Hematopoietic multipotent progenitor cell treated with erythropoietin and hydrocortisone succinate and interleukin-3 and kit ligand, for 8 days (in vitro differentiated cells): ENCODE measurements at regions not wholly inside any gene's neighbourhood (a gene's known extent, or its start where the extent isn't known, plus 50 kb on each side); places are given as distances from the start of the nearest gene placed in this dataset.
"Not testable (repeated sequence)": the region's sequence is repeated elsewhere in the genome, so short reads cannot be mapped to it uniquely, and the experiment has no call there.

ENCODE experiments used
- DNase-seq: peaks from one replicate; pipeline ENCODE4 v3.0.0-alpha.2; 2015

DNA sequence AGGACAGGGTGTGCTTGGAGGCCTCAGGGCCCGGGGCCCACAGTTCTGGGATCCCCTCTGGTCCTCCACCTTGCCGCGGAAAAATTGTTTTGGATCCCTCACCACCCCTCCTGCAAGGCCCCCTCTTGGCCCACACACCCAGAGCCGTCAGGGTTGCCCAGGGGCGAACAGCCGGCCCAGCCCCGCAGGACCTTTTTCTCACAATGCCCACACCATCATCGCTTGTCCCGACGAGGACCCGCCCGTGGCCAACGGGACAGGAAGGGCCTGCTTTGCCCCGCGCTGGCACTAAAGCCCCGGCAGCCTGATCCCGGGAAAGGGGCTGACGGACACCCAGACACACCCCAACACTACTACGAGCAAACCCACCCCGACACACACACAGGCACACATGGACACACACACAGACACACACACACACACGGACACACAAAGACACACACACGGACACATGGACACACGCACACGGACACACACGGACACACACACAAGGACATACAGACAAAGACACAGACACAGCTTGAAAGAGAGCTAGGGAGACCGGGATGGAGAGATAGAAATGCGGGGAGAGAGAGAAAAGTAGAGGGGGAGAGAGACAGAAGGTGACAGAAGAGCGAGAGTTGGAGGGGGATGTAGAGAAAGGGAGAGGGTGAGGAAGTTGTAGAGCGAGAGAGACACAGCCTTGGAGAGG, 1493.5 kb upstream of the DEFB115 start:
- no peak for DNase-seq

DNA sequence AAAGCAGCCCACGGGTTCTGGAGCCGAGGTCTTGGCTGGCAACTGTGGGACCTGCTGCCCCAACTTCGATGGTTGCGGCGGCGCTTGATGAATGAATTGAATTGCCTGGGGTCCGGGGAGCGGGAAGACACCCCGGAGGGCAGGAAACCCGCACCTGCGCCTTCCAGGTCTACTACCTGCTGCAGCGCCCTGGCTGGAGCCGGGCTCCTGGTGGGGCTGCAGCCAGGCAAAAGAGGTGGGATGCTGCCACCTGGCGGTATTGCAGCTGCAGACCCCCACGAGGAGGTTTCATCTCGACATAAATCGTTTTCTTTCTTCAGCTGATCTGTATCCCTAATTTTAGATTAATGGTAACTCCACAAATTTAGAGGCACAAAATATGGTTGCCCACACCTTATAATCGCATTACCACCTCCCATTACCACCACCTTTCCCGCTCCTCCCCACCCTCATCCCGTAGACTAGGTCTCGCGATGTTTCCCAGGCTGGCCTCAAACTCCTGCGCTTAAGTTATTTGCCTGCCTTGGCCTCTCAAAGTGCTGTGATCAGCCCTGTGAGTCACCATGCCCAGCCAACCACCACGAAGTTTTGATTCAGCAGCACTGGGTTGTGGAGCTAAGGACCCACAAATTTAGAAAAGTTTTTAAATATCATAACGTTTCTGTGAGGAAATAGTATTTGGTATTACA, 1492.4 kb upstream of the DEFB115 start:
- DNase-seq: peak; percentile 1

DNA sequence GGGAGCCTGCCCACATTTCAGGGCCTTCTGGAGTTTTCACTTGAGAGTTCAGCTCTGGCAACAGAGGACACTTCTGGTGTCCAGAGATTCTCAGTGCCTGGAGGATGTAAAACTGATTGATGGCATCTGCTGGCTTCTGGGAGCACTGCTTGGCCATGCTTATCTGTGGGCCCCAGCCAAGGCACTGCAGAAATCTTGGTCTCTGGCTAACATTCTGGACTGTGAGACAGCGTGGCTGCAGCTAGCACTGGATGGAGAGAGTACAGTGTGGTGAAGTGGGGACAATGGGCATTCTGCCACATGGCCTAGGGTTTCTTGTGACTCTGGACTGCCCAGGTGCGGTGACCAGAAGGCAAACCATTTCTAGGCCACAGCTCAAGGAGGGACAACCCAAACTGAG, 1479.4 kb upstream of the DEFB115 start:
- not testable (repeated sequence) for DNase-seq

DNA sequence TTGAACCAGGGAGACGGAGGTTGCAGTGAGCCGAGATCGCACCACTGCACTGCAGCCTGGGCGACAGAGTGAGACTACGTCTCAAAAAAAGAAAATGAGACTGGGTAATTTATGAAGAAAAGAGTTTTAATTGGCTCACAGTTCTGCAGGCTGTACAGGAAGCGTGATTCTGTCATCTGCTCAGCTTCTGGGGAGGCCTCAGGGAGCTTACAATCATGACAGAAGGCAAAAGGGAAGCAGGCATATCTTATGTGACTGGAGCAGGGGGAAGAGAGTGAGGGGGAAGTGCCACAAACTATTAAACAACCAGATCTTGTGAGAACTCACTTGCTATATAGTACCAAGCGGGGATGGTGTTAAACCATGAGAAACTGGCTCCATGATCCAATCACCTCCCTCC, 1476.2 kb upstream of the DEFB115 start:
- not testable (repeated sequence) for DNase-seq

DNA sequence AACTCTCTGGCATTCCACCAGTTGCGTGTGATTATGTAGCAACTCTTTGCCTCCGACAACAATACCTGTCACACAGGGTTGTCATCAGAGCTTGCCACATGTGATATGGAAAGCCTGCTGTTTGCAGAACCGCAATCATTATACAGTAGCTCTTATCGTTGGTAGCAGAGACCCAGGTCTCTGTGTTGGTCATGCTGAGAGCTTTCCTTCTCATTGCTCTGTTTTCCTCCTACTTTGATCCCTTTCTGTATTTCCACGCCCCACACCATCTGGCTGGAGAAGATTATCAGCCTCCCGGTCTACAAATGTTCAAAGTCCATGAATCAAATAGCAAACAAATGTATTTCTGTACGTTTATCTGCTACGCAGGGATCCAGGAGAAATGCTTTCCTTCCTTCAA, 1475.6 kb upstream of the DEFB115 start:
- DNase-seq: not testable (repeated sequence)

DNA sequence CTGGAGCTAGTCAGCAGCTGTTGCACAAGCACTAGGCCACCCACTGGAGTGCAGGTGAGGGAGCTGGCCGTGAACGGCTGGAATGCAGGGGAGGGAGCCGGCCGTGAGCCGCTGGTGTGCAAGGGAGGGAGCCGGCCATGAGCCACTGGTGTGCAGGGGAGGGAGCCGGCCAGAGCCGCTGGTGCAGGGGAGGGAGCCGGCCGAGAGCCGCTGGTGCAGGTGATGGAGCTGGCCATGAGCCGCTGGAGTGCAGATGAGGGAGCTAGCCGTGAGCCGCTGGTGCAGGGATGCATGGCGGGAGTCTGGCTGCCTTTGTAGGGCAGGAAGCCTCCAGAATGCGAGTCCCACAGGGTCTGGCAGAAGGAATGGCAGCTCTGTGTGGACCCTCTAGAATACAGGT, 1470.0 kb upstream of the DEFB115 start:
- DNase-seq: not testable (repeated sequence)

DNA sequence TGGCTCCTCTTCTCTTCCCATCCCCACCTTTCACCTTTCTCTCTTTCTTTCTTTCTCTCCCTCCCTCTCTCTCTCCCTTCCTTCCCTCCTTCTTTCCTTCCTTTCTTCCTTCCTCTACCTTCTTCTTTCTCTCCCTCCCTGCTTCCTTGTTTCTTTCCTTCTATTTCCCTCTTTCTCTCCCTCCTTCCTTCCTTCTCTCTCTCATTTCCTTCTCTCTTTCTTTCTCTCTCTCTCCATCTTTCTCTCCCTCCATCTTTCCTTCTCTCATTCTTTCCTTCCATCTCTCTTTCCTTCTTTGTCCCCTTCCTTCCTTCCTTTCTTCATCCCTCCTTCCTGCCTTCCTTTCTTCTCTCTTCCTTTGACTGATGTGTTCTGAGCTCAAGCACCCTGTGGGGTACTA, 1467.0 kb upstream of the DEFB115 start:
- DNase-seq: no peak

DNA sequence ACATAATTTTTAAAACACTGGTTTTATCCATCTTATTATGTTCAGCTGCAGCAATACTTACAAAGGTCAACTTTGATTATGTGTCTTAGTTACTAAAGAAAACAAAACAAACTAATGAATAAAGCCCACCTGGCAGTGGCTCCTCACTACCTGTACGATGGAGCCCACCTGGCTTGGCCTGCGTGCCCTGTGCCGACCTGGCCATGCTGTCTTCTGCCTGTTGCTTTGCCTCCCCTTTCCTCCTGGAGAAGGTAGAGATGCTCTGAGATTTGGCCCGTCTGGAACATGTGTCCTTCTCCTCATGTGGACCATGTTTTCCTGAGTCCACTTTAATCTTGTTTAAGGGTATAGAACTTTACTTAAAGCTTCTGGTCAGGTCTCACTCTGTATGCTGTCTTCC, 1426.0 kb upstream of the DEFB115 start:
- not testable (repeated sequence) for DNase-seq

DNA sequence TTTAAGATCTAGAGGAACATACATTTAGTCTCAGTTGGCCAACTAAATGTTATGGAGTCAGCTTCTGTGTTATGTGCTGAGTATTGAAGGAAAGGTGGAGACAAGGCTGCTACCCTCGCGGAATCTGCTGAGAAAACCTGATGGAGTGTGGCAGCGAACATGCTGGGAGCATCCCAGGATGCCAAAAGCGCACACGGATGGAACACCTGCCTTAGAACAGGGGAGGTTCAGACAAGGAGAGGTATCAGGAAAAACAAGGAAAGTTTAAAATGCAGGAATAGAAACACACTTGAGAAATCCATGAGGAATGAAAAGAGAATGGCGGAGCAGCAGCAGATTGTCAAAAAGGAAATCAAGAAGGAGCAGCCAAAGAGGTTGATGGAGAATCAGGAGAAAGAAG, 1389.5 kb upstream of the DEFB115 start:
- DNase-seq: not testable (repeated sequence)

DNA sequence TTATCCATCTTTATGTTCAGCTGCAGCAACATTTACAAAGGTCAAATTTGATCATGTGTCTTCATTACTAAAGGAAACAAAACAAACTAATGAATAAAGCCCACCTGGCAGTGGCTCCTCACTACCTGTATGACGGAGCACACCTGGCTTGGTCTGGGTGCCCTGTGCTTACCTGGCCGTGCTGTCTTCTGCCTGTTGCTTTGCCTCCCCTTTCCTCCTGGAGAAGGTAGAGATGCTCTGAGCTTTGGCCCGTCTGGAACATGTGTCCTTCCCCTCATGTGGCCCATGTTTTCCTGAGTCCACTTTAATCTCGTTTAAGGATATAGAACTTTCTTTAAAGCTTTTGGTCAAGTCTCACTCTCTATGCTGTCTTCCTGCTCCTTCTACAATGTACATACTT, 1388.8 kb upstream of the DEFB115 start:
- not testable (repeated sequence) for DNase-seq

DNA sequence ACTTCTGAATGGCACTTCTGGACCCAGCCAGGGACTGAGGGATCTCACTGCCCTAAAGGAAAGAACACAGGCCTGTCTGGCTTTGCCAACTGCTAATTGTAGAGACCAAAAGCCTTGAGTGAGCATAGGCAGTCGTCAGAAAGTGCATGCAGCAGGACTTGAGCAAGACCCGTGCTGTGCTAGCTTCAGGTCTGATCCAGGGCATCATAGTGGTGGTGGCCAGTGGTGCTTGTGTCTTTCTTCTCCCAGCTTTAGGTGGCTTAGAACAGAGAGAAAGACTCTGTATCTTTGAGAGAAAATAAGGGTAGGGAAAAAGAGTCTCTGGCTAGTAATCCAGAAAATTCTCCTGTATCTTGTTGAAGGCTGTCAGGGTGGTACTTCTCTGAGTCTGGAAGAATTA, 1385.6 kb upstream of the DEFB115 start:
- DNase-seq: not testable (repeated sequence)

DNA sequence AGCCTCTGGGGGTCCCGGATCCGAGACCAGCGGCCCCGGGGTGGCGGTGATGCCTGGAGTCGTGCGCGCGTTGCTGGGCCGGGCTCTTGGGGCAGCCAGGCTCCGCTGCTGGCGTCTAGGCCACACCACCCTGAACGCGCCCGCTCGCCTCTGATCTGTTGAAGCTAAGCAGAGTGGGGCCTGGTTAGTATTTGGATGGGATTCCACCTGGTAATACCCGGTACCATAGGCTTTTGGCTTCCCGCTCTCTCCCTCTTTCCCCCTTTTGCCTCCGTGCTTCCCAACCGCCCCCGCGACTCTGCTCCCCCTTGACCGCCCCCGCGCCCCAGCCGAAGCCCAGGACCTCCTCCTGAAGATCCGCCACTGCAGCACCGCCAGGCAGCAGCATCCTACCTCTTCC, 1383.5 kb upstream of the DEFB115 start:
- peak; percentile 27 for DNase-seq

DNA sequence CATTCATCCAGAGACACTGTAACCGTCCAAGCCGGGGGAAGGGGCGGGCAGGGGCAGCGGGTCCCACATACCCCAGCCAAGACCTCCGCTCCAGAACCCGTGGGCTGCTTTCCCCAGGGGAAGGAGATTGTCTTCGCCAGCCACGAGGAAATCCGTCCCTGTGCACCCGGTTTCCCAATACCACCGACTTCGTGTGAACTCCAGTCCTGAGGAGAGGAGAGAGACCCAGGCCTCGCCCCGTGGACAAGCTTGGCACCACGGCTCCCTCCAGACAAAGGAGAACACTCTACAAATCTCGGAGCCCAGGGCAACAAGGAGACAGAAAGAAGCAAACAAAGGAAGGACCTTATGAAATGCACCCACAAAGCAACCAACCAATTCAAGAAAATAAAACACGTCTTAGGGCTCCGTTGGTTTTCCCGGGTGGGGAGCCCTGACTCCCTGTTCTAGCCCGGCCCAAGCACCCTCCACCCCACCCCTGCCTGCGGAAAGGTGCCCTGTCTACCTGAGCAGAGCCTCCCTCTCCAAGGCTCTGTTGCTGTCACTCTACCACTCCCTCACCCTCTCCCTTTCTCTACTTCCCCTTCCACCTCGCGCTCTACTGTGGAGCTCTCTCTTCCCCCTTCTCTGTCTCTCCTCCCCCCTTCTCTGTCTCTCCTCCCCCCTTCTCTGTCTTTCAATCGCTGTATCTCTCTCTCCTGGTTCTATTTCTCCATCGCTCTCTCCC, 1382.8 kb upstream of the DEFB115 start:
- no peak for DNase-seq

DNA sequence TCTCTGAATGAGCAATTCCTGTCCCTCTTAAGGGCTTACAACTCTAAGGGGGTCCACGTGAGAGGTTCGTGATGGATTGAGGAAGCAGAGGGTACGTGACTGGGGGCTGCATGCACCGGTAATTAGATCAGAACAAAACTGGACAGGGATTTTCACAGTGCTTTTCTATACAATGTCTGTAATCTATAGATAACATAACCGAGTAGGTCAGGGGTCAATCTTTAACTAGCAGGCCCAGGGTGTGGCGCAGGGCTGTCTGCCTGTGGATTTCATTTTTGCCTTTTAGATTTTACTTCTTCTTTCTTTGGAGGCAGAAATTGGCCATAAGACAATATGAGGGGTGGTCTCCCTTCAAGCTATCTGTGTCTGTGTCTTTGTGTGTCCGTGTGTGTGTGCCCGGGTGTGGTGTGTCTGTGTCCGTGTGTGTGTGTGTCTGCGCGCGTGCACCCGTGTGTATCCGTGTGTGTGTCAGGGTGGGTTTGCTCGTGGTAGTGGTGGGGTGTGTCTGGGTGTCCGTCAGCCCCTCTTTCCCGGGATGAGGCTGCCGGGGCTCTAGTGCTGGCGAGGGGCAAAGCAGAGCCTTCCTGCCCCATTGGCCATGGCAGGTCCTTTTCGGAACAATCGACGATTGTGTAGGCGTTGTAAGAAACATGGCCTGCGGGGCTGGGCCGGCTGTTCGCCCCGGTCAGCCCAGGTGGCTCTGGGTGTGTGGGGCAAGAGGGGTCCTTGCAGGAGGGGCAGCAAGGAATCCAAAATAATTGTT, 1382.0 kb upstream of the DEFB115 start:
- not testable (repeated sequence) for DNase-seq

DNA sequence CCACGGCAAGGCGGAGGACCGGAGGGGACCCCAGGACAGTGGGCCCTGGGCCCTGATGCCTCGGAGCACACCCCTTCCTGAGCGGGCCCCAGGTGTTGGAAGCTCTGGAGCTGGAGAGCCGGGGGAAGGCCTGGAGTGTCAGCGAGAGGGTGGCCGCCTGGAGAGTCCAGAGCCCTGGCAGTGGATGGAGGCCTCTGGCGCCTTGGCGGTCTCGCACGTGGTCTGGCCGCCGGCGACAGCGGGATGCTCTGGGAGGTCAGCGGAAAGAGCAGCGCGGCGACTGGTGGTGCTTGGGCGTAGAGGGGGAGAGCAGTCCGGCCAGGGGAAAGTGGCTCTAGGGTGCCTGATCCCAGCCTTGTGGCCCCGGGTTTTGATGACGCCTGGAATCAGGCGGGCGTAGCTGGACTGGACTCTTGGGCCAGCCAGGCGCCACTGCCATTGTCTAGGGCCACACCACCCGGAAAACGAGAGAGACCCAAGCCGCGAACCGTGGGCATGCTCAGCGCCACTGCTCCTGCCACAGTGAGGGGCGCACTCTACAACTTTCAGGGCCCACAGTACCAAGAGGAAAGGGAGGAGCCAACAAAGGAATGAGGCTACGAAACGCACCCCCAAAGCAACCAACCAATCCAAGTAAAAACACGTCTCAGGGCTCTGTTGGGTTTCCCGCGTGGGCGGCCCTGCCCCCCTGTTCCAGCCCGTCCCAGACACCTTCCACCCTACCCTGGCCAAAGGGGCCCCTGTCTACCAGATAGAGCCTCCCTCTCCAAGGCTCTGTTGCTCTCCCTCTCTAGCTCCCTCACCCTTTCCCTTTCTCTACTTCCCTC, 1381.2 kb upstream of the DEFB115 start:
- not testable (repeated sequence) for DNase-seq

DNA sequence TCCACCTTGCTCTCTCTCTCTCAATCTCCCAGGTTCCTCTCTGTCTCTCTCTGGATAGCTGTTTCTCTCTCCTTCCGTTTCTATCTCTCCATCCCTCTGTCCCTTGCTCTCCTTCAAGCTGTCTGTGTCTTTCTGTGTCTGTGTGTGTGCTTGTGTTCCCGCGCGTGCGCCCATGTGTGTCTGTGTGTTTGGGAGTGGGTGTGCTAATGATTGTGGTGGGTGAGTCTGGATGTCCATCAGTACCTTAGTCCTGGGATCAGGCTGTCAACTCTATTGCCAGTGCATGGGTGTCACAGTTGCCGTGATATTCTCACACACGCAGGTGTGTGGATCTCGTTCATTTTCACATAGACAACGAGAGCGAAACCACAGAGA, 1380.6 kb upstream of the DEFB115 start:
- no peak for DNase-seq

DNA sequence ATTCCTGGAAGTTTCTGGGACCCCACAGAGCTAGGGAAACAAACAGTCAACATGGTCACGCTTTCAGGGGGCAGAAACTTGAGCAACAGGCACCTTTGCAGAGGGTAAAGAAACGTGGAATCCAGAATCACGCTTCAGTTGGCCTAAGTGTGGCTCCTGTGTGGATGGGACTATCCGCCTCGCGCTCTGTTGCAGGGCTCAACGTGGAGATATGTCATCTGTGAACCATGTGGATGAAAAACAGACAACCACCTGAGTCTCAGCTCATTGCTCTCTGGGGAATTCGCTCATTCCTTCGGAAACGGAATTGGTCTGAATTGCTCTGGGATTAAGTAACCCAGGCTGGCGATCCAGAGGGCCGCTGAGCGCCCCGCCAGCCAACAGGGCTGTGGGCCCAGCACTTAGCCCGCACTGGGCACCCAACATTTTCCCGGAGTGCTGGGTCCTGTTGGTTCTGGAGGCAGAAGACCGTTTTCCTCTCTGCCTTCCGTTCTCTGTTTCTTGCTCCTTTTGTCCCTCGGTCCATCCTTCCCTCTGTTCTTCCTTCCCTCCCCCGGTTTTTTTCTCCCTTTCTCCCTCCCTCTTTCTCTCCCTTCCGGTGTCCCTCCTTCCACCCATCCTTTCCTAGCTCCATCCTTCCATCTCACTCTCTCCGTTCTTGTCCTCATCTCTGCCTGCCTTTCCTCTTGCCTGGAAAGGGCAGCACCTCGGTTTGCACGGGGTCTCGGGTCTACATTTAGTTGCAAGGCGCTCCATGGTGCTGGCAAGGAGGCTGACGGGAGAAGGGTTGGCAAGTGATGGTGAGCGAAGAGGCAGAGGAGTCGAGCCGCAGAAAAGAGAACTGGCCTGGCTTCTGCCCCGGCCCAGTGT, 1379.8 kb upstream of the DEFB115 start:
- not testable (repeated sequence) for DNase-seq

DNA sequence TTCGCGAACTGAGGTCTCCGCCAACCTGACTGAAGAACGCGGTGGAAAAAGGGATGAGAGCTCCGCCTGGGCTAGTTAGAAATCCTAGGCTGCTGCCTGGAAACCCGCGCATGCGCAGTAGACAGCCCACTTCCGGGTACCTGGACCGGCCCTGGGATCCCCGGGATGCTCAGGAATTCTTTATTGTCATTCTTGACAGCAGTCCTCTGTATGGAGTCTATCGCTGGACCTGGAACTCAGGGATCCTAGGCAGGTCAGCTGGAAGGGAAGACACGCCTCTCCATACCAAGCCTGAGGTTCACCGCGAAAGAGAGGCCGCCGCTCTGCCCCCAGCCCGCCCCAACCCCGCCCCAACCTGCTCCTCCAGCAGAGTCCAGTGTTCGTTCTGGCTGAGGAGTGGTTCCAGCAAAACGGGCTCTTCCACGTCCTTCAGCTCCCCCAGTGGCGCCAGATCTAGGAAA, 1379.2 kb upstream of the DEFB115 start:
- no peak for DNase-seq

DNA sequence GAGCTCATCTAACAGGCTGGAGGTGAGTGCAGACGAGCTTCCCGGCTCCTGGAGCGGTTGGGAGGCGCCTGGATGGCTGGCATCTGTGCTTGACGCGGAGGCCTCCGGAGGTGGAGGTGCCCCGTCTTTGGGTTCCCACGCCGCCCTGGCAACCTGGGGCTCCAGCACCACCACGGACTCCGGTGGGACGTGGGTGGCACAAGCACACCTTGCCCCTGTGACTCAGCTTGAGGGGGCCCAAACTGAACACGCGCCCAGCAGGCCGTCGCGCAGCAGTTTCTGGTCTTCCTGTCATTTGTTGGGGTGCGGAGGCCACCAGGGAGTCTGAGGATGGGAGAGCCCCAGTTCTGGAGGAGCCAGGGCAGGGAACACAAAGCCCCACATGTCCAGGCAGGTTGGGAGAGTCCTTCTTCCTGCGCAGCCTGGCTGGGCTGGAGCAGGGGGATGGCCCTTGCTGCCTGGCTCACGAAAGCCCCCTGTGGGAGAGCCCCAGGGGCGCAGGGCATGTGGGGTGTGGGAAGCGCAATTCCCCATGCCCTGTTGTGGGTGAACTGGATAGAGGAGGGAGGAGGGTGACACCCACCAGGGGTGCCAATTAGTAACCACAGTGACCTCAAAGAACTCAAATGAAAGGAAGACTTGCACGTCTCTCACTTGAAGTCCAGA, 1378.6 kb upstream of the DEFB115 start:
- no peak for DNase-seq

DNA sequence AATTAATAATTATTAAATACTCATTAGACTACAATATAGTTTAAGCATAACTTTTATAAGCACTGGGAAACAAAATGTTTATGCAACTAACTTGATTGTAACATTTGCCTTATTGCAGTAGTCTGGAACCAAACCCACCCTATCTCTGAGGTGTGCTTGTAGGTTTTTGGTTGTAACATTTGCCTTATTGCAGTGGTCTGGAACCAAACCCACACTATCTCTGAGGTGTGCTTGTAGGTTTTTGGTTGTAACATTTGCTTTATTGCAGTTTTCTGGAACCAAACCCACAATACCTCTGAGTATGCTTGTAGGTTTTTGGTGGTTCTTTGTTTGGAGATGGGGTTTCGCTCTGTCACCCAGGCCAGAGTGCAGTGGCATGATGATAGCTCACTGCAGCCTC, 1376.4 kb upstream of the DEFB115 start:
- DNase-seq: not testable (repeated sequence)
